Esophagus squamous epithelium (tissue), 4 donors: ENCODE measurements at regions not wholly inside any gene's neighbourhood (a gene's known extent, or its start where the extent isn't known, plus 50 kb on each side); places are given as distances from the start of the nearest gene placed in this dataset.

ENCODE experiments used
- CTCF ChIP-seq, 6 experiments: fragments of 450-650 bp in 4 of 6; fragments of 200-600 bp in 2 of 6; sonication (generic) in 2 of 6; IDR thresholded peaks; one replicate each; pipeline ENCODE4 v1.5.1; 2016 to 2019; ENCODE audit warnings: antibody characterized with exemption in 6 of 6, mild to moderate bottlenecking in 4 of 6, moderate library complexity in 4 of 6
- POLR2A ChIP-seq, 4 donors: fragments of 450-650 bp; IDR thresholded peaks; one replicate each; pipeline ENCODE4 v1.6.1; 2017; ENCODE audit warnings: antibody characterized with exemption in 4 of 4, mild to moderate bottlenecking in 4 of 4, moderate library complexity in 3 of 4

- TF ChIP-seq POLR2A (IDR thresholded peaks at IDR 0.05) (no peak), CTCF (IDR thresholded peaks at IDR 0.05) (no peak)
Observed at GRCh38 chr18:75677696-75678455, 250.4 kb upstream of the SMIM21 start.
